Spleen (tissue), 11 donors: ENCODE measurements at regions not wholly inside any gene's neighbourhood (a gene's known extent, or its start where the extent isn't known, plus 50 kb on each side); places are given as distances from the start of the nearest gene placed in this dataset.

Experiments
- DNase-seq: peaks from one replicate; pipeline ENCODE4 v3.0.0-alpha.2; 2020
- H3K27ac ChIP-seq, 8 donors: fragments of 200-600 bp; sonication (generic) in 7 of 8; 1 replicate in 4 of 8; 2 replicates in 4 of 8; pipeline versions ENCODE4 v1.5.0 to v1.8.0; 2016 to 2021; ENCODE audit warnings: inconsistent platforms in 4 of 8, mild to moderate bottlenecking in 4 of 8, moderate library complexity in 1 of 8
- H3K27me3 ChIP-seq, 7 donors: fragments of 200-600 bp; sonication (generic) in 6 of 7; replicated peaks in 1 of 7; 1 replicate in 4 of 7; 2 replicates in 3 of 7; pipeline versions ENCODE4 v1.5.0 to v1.8.0; 2016 to 2021; ENCODE audit warnings: inconsistent platforms in 3 of 7, mild to moderate bottlenecking in 1 of 7
- H3K36me3 ChIP-seq, 6 donors: fragments of 200-600 bp; sonication (generic) in 5 of 6; 1 replicate in 4 of 6; 2 replicates in 2 of 6; pipeline versions ENCODE4 v1.5.0 to v1.8.0; 2016 to 2021; ENCODE audit warnings: inconsistent platforms in 2 of 6
- H3K4me1 ChIP-seq, 6 donors: fragments of 200-600 bp; sonication (generic) in 5 of 6; 1 replicate in 3 of 6; 2 replicates in 3 of 6; pipeline versions ENCODE4 v1.5.0 to v1.8.0; 2016 to 2021; ENCODE audit warnings: inconsistent platforms in 3 of 6
- H3K4me3 ChIP-seq, 8 donors: fragments of 200-600 bp; sonication (generic) in 7 of 8; 1 replicate in 4 of 8; 2 replicates in 4 of 8; pipeline versions ENCODE4 v1.5.0 to v1.8.0; 2016 to 2021; ENCODE audit warnings: inconsistent platforms in 4 of 8, mild to moderate bottlenecking in 4 of 8, moderate library complexity in 2 of 8
- H3K9me3 ChIP-seq, 8 donors: fragments of 200-600 bp; sonication (generic) in 7 of 8; 1 replicate in 4 of 8; 2 replicates in 4 of 8; pipeline versions ENCODE4 v1.5.0 to v1.8.0; 2016 to 2021; ENCODE audit warnings: inconsistent platforms in 4 of 8
- POLR2A ChIP-seq, 3 donors: fragments of 450-650 bp; IDR thresholded peaks; one replicate each; pipeline ENCODE4 v1.5.1; 2017; ENCODE audit warnings: antibody characterized with exemption in 3 of 3, mild to moderate bottlenecking in 1 of 3
- POLR2AphosphoS5 ChIP-seq, 3 donors: sonication (generic); formaldehyde crosslinking; IDR thresholded peaks; one replicate each; pipeline ENCODE4 v1.5.1; 2017; ENCODE audit warnings: antibody characterized with exemption in 3 of 3
- WGBS, 5 donors: extraction: QIAGEN DNeasy Blood & Tissue Kit in 3 of 5; methylation state at CpG; one replicate each; pipeline versions ENCODE4 v1.1.5 to v1.1.7; 2013 to 2018; 5-methylcytosine and 5-hydroxymethylcytosine counted together
- intact Hi-C: fragments of 100-400 bp; cut with DNase I; formaldehyde crosslinking; loops from one replicate; pipeline ENCODE4 v1.15.0; 2023; ENCODE audit warnings: low total_unique reads
- TF ChIP-seq, protein P1 (sequence below), 11 experiments: fragments of 200-600 bp in 7 of 11; fragments of 450-650 bp in 4 of 11; sonication (generic) in 4 of 11; IDR thresholded peaks in 8 of 11; conservative IDR thresholded peaks in 3 of 11; 1 replicate in 7 of 11; 2 replicates in 4 of 11; pipeline versions ENCODE4 v1.4.0 to v1.8.0; 2016 to 2021; ENCODE audit warnings: antibody characterized with exemption in 11 of 11, inconsistent platforms in 4 of 11, mild to moderate bottlenecking in 1 of 11
- donor health status: healthy with polysubstance abuse.
- donor health status: DM: no; HTN: no; CAD: no; lungs with moderate emphysema.
- donor health status: DM: no; HTN: no; CAD: no.
- donor health status: Bipolar disorder and iron deficiency.
- donor health status: healthy.
- donor health status: DM: no; HTN: no; CAD: no.
- donor health status: DM: yes; HTN: yes; CAD: no.

DNA sequence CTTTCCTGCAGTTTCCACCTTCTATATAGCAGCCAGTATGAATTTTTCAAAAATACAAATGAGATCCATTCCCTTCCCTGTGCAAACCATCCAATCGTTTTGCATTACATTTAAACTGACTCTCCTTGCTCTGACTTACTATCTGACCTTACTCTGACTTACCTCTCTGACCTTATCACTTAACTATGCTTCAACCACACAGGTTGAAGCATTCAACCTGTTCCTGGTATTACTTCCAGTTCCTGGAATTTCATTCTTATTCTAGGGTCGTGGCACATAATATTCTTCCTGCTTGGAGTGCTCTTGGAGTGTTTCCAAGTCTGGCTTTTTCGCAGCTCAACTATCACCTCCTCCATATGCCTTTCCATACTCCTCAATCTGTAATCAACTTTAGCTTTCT lies 850.6 kb upstream of the CHAC2 start:
- H3K27me3 ChIP-seq: no peaks in the 10 kb centered on the region
- intact Hi-C loops: no loop called here
- no peak for DNase-seq
- H3K4me1 ChIP-seq: no peaks in the 10 kb centered on the region
- TF ChIP-seq POLR2A (IDR thresholded peaks at IDR 0.05) (no peak), POLR2AphosphoS5 (IDR thresholded peaks at IDR 0.05) (no peak)
- TF ChIP-seq, protein P1, sequence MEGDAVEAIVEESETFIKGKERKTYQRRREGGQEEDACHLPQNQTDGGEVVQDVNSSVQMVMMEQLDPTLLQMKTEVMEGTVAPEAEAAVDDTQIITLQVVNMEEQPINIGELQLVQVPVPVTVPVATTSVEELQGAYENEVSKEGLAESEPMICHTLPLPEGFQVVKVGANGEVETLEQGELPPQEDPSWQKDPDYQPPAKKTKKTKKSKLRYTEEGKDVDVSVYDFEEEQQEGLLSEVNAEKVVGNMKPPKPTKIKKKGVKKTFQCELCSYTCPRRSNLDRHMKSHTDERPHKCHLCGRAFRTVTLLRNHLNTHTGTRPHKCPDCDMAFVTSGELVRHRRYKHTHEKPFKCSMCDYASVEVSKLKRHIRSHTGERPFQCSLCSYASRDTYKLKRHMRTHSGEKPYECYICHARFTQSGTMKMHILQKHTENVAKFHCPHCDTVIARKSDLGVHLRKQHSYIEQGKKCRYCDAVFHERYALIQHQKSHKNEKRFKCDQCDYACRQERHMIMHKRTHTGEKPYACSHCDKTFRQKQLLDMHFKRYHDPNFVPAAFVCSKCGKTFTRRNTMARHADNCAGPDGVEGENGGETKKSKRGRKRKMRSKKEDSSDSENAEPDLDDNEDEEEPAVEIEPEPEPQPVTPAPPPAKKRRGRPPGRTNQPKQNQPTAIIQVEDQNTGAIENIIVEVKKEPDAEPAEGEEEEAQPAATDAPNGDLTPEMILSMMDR (IDR thresholded peaks at IDR 0.05 in 8 of 11, conservative IDR thresholded peaks at IDR 0.05 in 3 of 11): no peak
- H3K36me3 ChIP-seq: no peaks in the 10 kb centered on the region
- 34 to 47% (median 45%) methylated on average over 3 of the region's 3 CpGs for WGBS, 5 donors
- H3K27ac ChIP-seq: no peak overlapping the region
- no peaks in the 10 kb centered on the region for H3K9me3 ChIP-seq
- no peak overlapping the region for H3K4me3 ChIP-seq

DNA sequence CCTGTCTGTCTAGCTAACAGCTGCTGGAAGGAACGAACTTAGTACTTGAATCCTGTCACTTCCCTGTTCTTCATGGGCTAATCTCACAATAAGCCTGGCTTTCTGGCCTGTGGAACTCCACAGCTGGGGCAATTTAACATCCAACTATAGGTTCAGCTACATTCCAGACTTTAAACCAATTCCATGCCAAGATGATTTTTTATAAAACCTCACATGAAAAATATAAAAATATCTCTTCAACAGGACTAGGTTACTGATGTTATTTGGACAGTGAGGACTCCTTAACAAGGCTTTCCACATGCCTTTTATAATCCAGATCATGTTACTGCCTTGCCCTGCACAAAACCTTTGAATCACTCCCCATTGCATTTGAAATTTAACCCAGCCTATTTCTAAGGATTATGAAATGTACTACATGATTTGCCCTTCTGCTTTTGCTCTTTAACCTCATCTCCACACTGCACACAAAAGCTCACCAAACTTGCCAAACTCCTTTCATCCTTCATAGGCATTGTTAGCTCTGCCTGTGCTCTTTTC lies 863.2 kb upstream of the CHAC2 start:
- no peaks in the 10 kb centered on the region for H3K36me3 ChIP-seq
- no peak overlapping the region for H3K27ac ChIP-seq
- H3K4me1 ChIP-seq: no peaks in the 10 kb centered on the region
- no peaks in the 10 kb centered on the region for H3K27me3 ChIP-seq
- intact Hi-C loops: no loop called here
- H3K4me3 ChIP-seq: no peak overlapping the region
- peaks cover 0 to 33% (median 22%) of the 10 kb centered on the region in 8 donors for H3K9me3 ChIP-seq
- TF ChIP-seq, protein P1 (IDR thresholded peaks at IDR 0.05 in 8 of 11, conservative IDR thresholded peaks at IDR 0.05 in 3 of 11): no peak
- no peak for TF ChIP-seq POLR2AphosphoS5 (IDR thresholded peaks at IDR 0.05)
- TF ChIP-seq POLR2A (IDR thresholded peaks at IDR 0.05): no peak
- DNase-seq: no peak
- 31 to 63% (median 58%) methylated on average over 1 of the region's 1 CpG for WGBS, 5 donors

DNA sequence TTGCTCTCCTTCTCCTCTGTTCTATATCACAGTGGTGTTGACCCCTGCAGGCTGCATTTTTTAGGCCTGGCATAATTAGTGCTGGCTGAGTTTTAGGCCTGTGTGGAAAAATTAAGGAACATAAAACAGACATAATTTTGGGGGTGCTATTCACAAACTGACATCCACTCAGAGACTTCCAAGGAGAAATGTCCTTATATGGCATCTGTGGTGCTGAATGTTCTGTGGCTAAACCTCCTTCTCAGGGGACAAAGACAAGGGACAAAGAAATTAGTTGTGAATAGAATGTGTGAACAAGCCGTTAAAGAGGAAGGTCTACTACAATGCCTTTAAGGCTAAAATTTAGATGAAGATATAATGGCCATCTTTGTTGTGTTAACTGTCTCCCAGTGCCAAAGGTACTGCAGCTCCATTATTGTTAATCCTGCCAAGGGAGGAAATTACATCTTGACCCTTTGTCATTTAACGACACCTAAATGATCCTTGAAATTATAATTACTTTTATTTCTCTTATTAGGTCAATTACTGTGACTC lies 870.0 kb upstream of the CHAC2 start:
- peaks cover 0 to 76% (median 53%) of the 10 kb centered on the region in 8 donors for H3K9me3 ChIP-seq
- no peaks in the 10 kb centered on the region for H3K36me3 ChIP-seq
- 72 to 83% (median 76%) methylated on average over 2 of the region's 2 CpGs for whole genome bisulfite sequencing, 5 donors
- DNase-seq: no peak
- no peak for TF ChIP-seq POLR2A (IDR thresholded peaks at IDR 0.05)
- TF ChIP-seq, protein P1 (IDR thresholded peaks at IDR 0.05 in 8 of 11, conservative IDR thresholded peaks at IDR 0.05 in 3 of 11): no peak
- no peak for TF ChIP-seq POLR2AphosphoS5 (IDR thresholded peaks at IDR 0.05)
- intact Hi-C loops: no loop called here
- H3K27me3 ChIP-seq: no peaks in the 10 kb centered on the region
- H3K4me3 ChIP-seq: no peak overlapping the region
- H3K4me1 ChIP-seq: no peaks in the 10 kb centered on the region
- no peak overlapping the region for H3K27ac ChIP-seq

DNA sequence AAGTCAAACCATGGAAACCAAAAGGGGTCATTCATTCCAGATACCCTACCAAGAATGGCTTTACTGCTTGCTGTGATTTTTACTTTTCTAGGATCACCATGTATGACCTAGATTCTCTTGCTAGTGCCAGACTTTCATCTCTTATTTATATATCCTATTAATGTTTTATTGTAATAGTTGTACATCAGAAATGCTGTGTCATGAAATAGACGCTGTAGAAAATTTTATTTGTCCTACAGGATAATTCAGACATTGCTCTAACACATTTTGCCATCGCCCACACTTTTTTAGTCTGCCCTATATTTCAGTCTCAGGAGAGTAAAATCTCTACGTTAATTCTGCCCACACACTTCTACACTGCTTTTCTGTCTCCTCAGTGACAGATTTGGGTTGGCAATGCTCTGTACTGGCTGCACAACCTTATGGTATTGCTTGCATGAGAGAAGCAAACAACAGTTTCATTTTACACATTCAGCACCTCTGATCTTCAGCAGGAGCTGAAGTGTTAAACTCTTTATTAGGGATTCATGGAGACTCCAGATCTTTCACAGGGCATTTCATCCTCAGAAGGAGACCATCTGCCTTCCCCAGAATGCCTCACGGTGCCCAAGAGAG lies 871.8 kb upstream of the CHAC2 start:
- Histone ChIP-seq H3K27ac (no peak overlapping the region), H3K36me3 (no peaks in the 10 kb centered on the region), H3K4me3 (no peak overlapping the region), H3K27me3 (no peaks in the 10 kb centered on the region), H3K9me3 (peaks cover 0 to 77% (median 57%) of the 10 kb centered on the region in 8 donors), H3K4me1 (no peaks in the 10 kb centered on the region)
- intact Hi-C loops: no loop called here
- no peak for DNase-seq
- 63 to 83% (median 78%) methylated on average over 4 of the region's 4 CpGs for WGBS, 5 donors
- TF ChIP-seq POLR2A (IDR thresholded peaks at IDR 0.05) (no peak), POLR2AphosphoS5 (IDR thresholded peaks at IDR 0.05) (no peak)
- TF ChIP-seq, protein P1 (IDR thresholded peaks at IDR 0.05 in 8 of 11, conservative IDR thresholded peaks at IDR 0.05 in 3 of 11): no peak
